MCF 10A (cell line): ENCODE measurements at regions not wholly inside any gene's neighbourhood (a gene's known extent, or its start where the extent isn't known, plus 50 kb on each side); places are given as distances from the start of the nearest gene placed in this dataset.

Experiments
- BruUV-seq: library from RNA; stranded (reverse); fragments of 400-500 nt; replicated peaks from 2 replicates; lab custom pipeline; 2021; lab: Mats Ljungman, UMichigan
- CTCF ChIA-PET: fragments of 300-600 bp; sonication (Branson Sonifier 250); formaldehyde crosslinking; extraction: SDS; loops from one replicate; lab custom pipeline; 2021; ENCODE audit warnings: antibody characterized with exemption, inconsistent platforms; lab: Yijun Ruan, JAX
- POLR2A ChIA-PET: fragments of 300-600, 350-650 bp; sonication (Branson Sonifier 250); formaldehyde crosslinking; extraction: SDS; loops from one replicate; lab custom pipeline; 2020; ENCODE audit warnings: antibody characterized with exemption, inconsistent platforms; lab: Yijun Ruan, JAX
- DNase-seq: peaks from one replicate; pipeline ENCODE4 v3.0.0-alpha.2; 2018; ENCODE audit not compliant: unreplicated experiment
- H3K27ac Mint-ChIP-seq: one replicate; pipeline ENCODE4 v1.8.0; 2022; ENCODE audit warnings: mild to moderate bottlenecking, low read depth, mixed read lengths; ENCODE audit not compliant: unreplicated experiment
- H3K27me3 Mint-ChIP-seq: one replicate; pipeline ENCODE4 v1.8.0; 2022; ENCODE audit warnings: mixed read lengths; ENCODE audit not compliant: insufficient read depth, unreplicated experiment
- H3K36me3 Mint-ChIP-seq: one replicate; pipeline ENCODE4 v1.8.0; 2022; ENCODE audit warnings: mild to moderate bottlenecking, moderate library complexity, mixed read lengths; ENCODE audit not compliant: insufficient read depth, unreplicated experiment
- H3K4me1 Mint-ChIP-seq: one replicate; pipeline ENCODE4 v1.8.0; 2022; ENCODE audit warnings: mixed read lengths; ENCODE audit not compliant: insufficient read depth, unreplicated experiment
- H3K4me3 Mint-ChIP-seq: one replicate; pipeline ENCODE4 v1.8.0; 2022; ENCODE audit warnings: mild to moderate bottlenecking, moderate library complexity, mixed read lengths; ENCODE audit not compliant: unreplicated experiment
- H3K9me3 Mint-ChIP-seq: one replicate; pipeline ENCODE4 v1.8.0; 2022; ENCODE audit warnings: mixed read lengths; ENCODE audit not compliant: unreplicated experiment
- CTCF ChIP-seq: fragments of 200-600 bp; IDR thresholded peaks from one replicate; pipeline ENCODE4 v1.8.0; 2022; ENCODE audit warnings: antibody characterized with exemption, mild to moderate bottlenecking; ENCODE audit not compliant: unreplicated experiment
- intact Hi-C: fragments of 100-400 bp; cut with micrococcal nuclease; formaldehyde crosslinking; loops from 2 replicates; pipeline ENCODE4 v1.14.1; 2022

DNA sequence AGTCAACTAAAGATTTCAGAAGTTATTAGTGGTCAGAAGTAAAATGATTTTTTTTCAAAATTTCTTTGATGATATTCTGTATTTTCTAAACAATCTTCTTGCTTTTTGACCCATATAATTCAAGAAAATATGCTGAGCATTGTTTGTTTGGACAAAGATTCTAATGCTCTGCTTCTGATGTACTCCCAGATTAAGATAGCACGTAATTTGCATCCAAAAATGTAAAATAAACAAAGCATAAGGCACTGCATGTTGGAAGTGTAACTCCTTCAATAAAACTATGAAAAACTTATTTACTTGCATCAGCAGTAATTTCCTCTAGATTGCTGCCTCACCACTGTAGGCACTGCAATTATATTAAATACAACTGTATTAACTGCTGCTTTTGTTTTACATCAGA lies 1054.1 kb downstream of the TTLL7 start:
- Mint-ChIP-seq H3K4me3 (no peak overlapping the region), H3K27ac (no peak overlapping the region), H3K27me3 (no peaks in the 10 kb centered on the region), H3K9me3 (no peaks in the 10 kb centered on the region), H3K4me1 (no peaks in the 10 kb centered on the region), H3K36me3 (no peaks in the 10 kb centered on the region)
- DNase-seq: no peak
- ChIA-PET CTCF (no interaction called here), POLR2A (interaction anchor here (0.7 kb wide), 1 partner anchor 854 kb away, joined by 3 read pairs; no protein-coding TSS in a partner anchor)
- intact Hi-C loops: no loop called here
- no peak for TF ChIP-seq CTCF
- no TSS peak for BruUV-seq

- BruUV-seq: no TSS peak
- H3K27ac Mint-ChIP-seq: no peak overlapping the region
- intact Hi-C loops: no loop called here
- no peaks in the 10 kb centered on the region for H3K9me3 Mint-ChIP-seq
- H3K27me3 Mint-ChIP-seq: no peaks in the 10 kb centered on the region
- ChIA-PET CTCF (no interaction called here), POLR2A (no interaction called here)
- DNase-seq: peak; percentile 6
- TF ChIP-seq CTCF: no peak
- no peaks in the 10 kb centered on the region for H3K4me1 Mint-ChIP-seq
- H3K4me3 Mint-ChIP-seq: no peak overlapping the region
- H3K36me3 Mint-ChIP-seq: no peaks in the 10 kb centered on the region
These were observed 1064.9 kb downstream of the TTLL7 start for GRCh38 chr1:82934074-82934473.

DNA sequence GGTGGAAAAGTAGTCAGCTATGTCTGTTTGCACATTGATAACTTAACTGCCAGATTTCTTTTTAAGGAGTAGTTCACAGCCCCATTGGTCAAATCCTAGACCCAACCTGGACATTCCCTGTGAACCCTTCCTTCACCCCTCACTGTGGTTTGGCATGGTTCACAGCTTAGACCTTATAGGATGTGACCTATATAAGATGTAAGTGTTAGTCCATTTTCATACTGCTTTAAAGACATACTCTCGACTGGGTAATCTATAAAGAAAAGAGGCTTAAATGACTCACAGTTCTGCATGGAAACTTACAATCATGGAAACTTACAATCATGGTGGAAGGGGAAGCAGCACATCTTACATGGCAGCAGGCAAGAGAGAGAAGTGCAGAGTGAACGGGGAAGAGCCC lies 1066.2 kb downstream of the TTLL7 start:
- Mint-ChIP-seq H3K27ac (no peak overlapping the region), H3K36me3 (no peaks in the 10 kb centered on the region), H3K27me3 (no peaks in the 10 kb centered on the region), H3K9me3 (no peaks in the 10 kb centered on the region), H3K4me1 (no peaks in the 10 kb centered on the region), H3K4me3 (no peak overlapping the region)
- no peak for TF ChIP-seq CTCF
- BruUV-seq: no TSS peak
- ChIA-PET CTCF (no interaction called here), POLR2A (interaction anchor here (0.9 kb wide), 1 partner anchor 96 kb away, joined by 3 read pairs; no protein-coding TSS in a partner anchor)
- DNase-seq: no peak
- intact Hi-C loops: no loop called here

- Mint-ChIP-seq H3K27me3 (no peaks in the 10 kb centered on the region), H3K4me1 (no peaks in the 10 kb centered on the region), H3K4me3 (no peak overlapping the region), H3K36me3 (no peaks in the 10 kb centered on the region), H3K9me3 (no peaks in the 10 kb centered on the region), H3K27ac (no peak overlapping the region)
- no TSS peak for BruUV-seq
- intact Hi-C loops: no loop called here
- TF ChIP-seq CTCF: no peak
- DNase-seq: no peak
- ChIA-PET CTCF (no interaction called here), POLR2A (interaction anchor here (0.9 kb wide), 1 partner anchor 96 kb away, joined by 3 read pairs; no protein-coding TSS in a partner anchor)
These were observed 1066.7 kb downstream of the TTLL7 start for GRCh38 chr1:82932207-82932606.
